HG03432 (cell line): ENCODE measurements at regions not wholly inside any gene's neighbourhood (a gene's known extent, or its start where the extent isn't known, plus 50 kb on each side); places are given as distances from the start of the nearest gene placed in this dataset.
A peak's percentile ranks its signal among the peaks of the same experiment; 100 is the strongest.

ENCODE experiments used
- ATAC-seq: cut with Tn5 transposase; IDR thresholded peaks from one replicate; pipeline ENCODE4 v1.9.1; 2021; ENCODE audit warnings: mild to moderate bottlenecking, moderate library complexity; ENCODE audit not compliant: unreplicated experiment

GRCh38 chr9:86545090-86545489, 190.9 kb upstream of the TUT7 start:
- no peak for ATAC-seq

GRCh38 chr9:86541014-86541570, 186.9 kb upstream of the TUT7 start:
- ATAC-seq: no peak

GRCh38 chr9:86535406-86535915, 181.3 kb upstream of the TUT7 start:
- ATAC-seq: no peak

GRCh38 chr9:86534572-86535258, 180.5 kb upstream of the TUT7 start:
- no peak for ATAC-seq

- no peak for ATAC-seq
Measured at GRCh38 chr9:86531971-86532640, 177.9 kb upstream of the TUT7 start.

- ATAC-seq: no peak
Measured at GRCh38 chr9:86531273-86531970, 177.2 kb upstream of the TUT7 start.

- no peak for ATAC-seq
Measured at GRCh38 chr9:86529496-86530275, 175.5 kb upstream of the TUT7 start.

- no peak for ATAC-seq
Measured at GRCh38 chr9:86526021-86526420, 171.8 kb upstream of the TUT7 start.

- ATAC-seq: no peak
Measured at GRCh38 chr9:86525182-86525581, 171.0 kb upstream of the TUT7 start.

GRCh38 chr9:86521977-86522376, 167.8 kb upstream of the TUT7 start:
- ATAC-seq: no peak

GRCh38 chr9:86521322-86521721, 167.1 kb upstream of the TUT7 start:
- no peak for ATAC-seq

- ATAC-seq: no peak
Measured at GRCh38 chr9:86519066-86519615, 164.9 kb upstream of the TUT7 start.

- no peak for ATAC-seq
Measured at GRCh38 chr9:86517475-86517874, 163.3 kb upstream of the TUT7 start.

GRCh38 chr9:86516564-86516963, 162.4 kb upstream of the TUT7 start:
- no peak for ATAC-seq

- no peak for ATAC-seq
Measured at GRCh38 chr9:86515221-86515620, 161.0 kb upstream of the TUT7 start.

GRCh38 chr9:86513429-86513828, 159.2 kb upstream of the TUT7 start:
- no peak for ATAC-seq

- ATAC-seq: no peak
Measured at GRCh38 chr9:86512929-86513328, 158.7 kb upstream of the TUT7 start.

GRCh38 chr9:86511614-86512360, 157.6 kb upstream of the TUT7 start:
- ATAC-seq: no peak

GRCh38 chr9:86508208-86508903, 154.1 kb upstream of the TUT7 start:
- ATAC-seq: peak; percentile 87
